Ovary (tissue), 7 donors: ENCODE measurements at regions not wholly inside any gene's neighbourhood (a gene's known extent, or its start where the extent isn't known, plus 50 kb on each side); places are given as distances from the start of the nearest gene placed in this dataset.

Experiments used
- DNase-seq, 5 donors: peaks; one replicate each; pipeline ENCODE4 v3.0.0-alpha.2; 2019 to 2020
- H3K27ac ChIP-seq, 2 donors: fragments of 200-600 bp; one replicate each; pipeline versions ENCODE4 v1.5.1 to v1.8.0; 2019 to 2022
- H3K27me3 ChIP-seq: fragments of 200-600 bp; one replicate; pipeline ENCODE4 v1.8.0; 2022
- H3K36me3 ChIP-seq: fragments of 200-600 bp; sonication (generic); one replicate; pipeline ENCODE4 v1.5.1; 2019
- H3K4me1 ChIP-seq: one replicate; pipeline ENCODE4 v1.8.1; 2013; ENCODE audit warnings: mild to moderate bottlenecking, moderate library complexity; ENCODE audit not compliant: insufficient read depth
- H3K4me3 ChIP-seq: fragments of 200-600 bp; sonication (generic); one replicate; pipeline ENCODE4 v1.5.1; 2017
- H3K9me3 ChIP-seq, 2 donors: fragments of 200-600 bp in 1 of 2; sonication (generic) in 1 of 2; one replicate each; pipeline versions ENCODE4 v1.5.1 to v1.8.1; 2013 to 2019; ENCODE audit warnings: mild to moderate bottlenecking in 1 of 2, moderate library complexity in 1 of 2
- CTCF ChIP-seq, 3 donors: fragments of 450-650 bp in 2 of 3; fragments of 200-600 bp in 1 of 3; IDR thresholded peaks; one replicate each; pipeline versions ENCODE4 v1.5.1 to v1.8.0; 2016 to 2022; ENCODE audit warnings: antibody characterized with exemption in 3 of 3, mild to moderate bottlenecking in 1 of 3
- EP300 ChIP-seq: sonication (generic); formaldehyde crosslinking; IDR thresholded peaks from one replicate; pipeline ENCODE4 v1.6.1; 2017; ENCODE audit warnings: antibody characterized with exemption
- POLR2A ChIP-seq: fragments of 450-650 bp; IDR thresholded peaks from one replicate; pipeline ENCODE4 v1.6.1; 2017; ENCODE audit warnings: antibody characterized with exemption, mild to moderate bottlenecking, moderate library complexity
- WGBS, 3 donors: extraction: QIAGEN DNeasy Blood & Tissue Kit in 1 of 3; methylation state at CpG; one replicate each; pipeline versions ENCODE4 v1.1.5 to v1.1.7; 2013 to 2017; 5-methylcytosine and 5-hydroxymethylcytosine counted together
- intact Hi-C, 4 donors: fragments of 100-400 bp; cut with DNase I; formaldehyde crosslinking; loops; one replicate each; pipeline versions ENCODE4 v1.11.0 to v1.15.1; 2022 to 2023
- donor health status: DM: no; HTN: no; CAD: no; lungs with moderate emphysema.
- donor health status: DM: no; HTN: no; CAD: no.
- donor health status: Bipolar disorder and iron deficiency.
- donor health status: DM: no; HTN: no; CAD: no.
- donor health status: DM: yes; HTN: yes; CAD: no.

GRCh38 chr3:147977001-147977400 lies 567.8 kb downstream of the ZIC1 start:
- 92 to 96% (median 96%) methylated on average over 1 of the region's 1 CpG for WGBS, 3 donors
- H3K4me3 ChIP-seq, result no peak overlapping the region
- intact Hi-C loops, result no loop called here

GRCh38 chr3:147987549-147987948 lies 578.4 kb downstream of the ZIC1 start:
- intact Hi-C loops, result no loop called here
- Histone ChIP-seq H3K9me3 (no peaks in the 10 kb centered on the region), H3K4me1 (no peaks in the 10 kb centered on the region), H3K27ac (no peak overlapping the region), H3K36me3 (no peaks in the 10 kb centered on the region), H3K27me3 (no peaks in the 10 kb centered on the region), H3K4me3 (no peak overlapping the region)
- no peak for TF ChIP-seq POLR2A
- no peak for TF ChIP-seq CTCF (IDR thresholded peaks at IDR 0.05)
- no peak for TF ChIP-seq EP300
- no peak for DNase-seq
- WGBS, 3 donors, result 88 to 96% (median 90%) methylated on average over 1 of the region's 1 CpG

More at GRCh38 chr3:147977001-147977400, 567.8 kb downstream of the ZIC1 start:
- H3K27me3 ChIP-seq, result no peaks in the 10 kb centered on the region
- DNase-seq, result no peak
- TF ChIP-seq CTCF (IDR thresholded peaks at IDR 0.05) (no peak), POLR2A (no peak), EP300 (no peak)
- no peak overlapping the region for H3K27ac ChIP-seq
- H3K36me3 ChIP-seq, result no peaks in the 10 kb centered on the region
- H3K4me1 ChIP-seq, result no peaks in the 10 kb centered on the region
- no peaks in the 10 kb centered on the region for H3K9me3 ChIP-seq

- 94 to 97% (median 96%) methylated on average over 27 of the region's 27 CpGs for WGBS, 3 donors
- H3K9me3 ChIP-seq, result no peaks in the 10 kb centered on the region
- H3K36me3 ChIP-seq, result no peaks in the 10 kb centered on the region
- H3K4me1 ChIP-seq, result no peaks in the 10 kb centered on the region
- TF ChIP-seq EP300 (no peak), CTCF (IDR thresholded peaks at IDR 0.05) (no peak), POLR2A (no peak)
- no peak for DNase-seq
- H3K27me3 ChIP-seq, result no peaks in the 10 kb centered on the region
- no peak overlapping the region for H3K27ac ChIP-seq
- H3K4me3 ChIP-seq, result no peak overlapping the region
- intact Hi-C loops, result no loop called here
Measured at GRCh38 chr3:147989344-147989743, 580.2 kb downstream of the ZIC1 start.

GRCh38 chr3:148002705-148003205 lies 593.6 kb downstream of the ZIC1 start:
- 87 to 88% (median 88%) methylated on average over 4 of the region's 4 CpGs for WGBS, 3 donors

More at GRCh38 chr3:148002705-148003205, 593.6 kb downstream of the ZIC1 start:
- no peak for DNase-seq
- Histone ChIP-seq H3K4me3 (no peak overlapping the region), H3K9me3 (no peaks in the 10 kb centered on the region), H3K36me3 (no peaks in the 10 kb centered on the region), H3K4me1 (no peaks in the 10 kb centered on the region), H3K27me3 (no peaks in the 10 kb centered on the region), H3K27ac (no peak overlapping the region)
- TF ChIP-seq CTCF (IDR thresholded peaks at IDR 0.05) (no peak), EP300 (no peak), POLR2A (no peak)
- intact Hi-C loops, result no loop called here
